GM21367 (cell line): ENCODE measurements at regions not wholly inside any gene's neighbourhood (a gene's known extent, or its start where the extent isn't known, plus 50 kb on each side); places are given as distances from the start of the nearest gene placed in this dataset.

Experiments used
- ATAC-seq: cut with Tn5 transposase; IDR thresholded peaks from one replicate; pipeline ENCODE4 v1.9.1; 2021; ENCODE audit not compliant: unreplicated experiment

DNA sequence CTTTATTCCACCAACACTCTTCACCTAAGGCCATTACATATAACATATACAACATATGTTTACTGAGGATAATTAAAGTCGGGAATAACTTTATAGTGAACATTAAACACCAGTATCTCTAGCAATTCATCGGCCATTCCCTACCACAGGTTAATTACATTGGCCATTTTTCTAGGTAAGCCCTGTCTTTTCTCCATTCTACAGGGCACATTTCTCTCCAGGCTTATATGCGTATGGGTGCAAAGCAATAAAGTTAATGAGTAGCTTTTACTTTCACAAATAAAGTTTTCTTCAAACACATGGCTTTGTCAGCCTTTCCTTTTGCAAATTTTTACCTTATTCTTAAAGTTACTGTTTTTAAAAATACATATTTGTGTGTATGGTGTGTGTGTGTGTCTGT, 111.9 kb upstream of the IQCM start:
- ATAC-seq = no peak

DNA sequence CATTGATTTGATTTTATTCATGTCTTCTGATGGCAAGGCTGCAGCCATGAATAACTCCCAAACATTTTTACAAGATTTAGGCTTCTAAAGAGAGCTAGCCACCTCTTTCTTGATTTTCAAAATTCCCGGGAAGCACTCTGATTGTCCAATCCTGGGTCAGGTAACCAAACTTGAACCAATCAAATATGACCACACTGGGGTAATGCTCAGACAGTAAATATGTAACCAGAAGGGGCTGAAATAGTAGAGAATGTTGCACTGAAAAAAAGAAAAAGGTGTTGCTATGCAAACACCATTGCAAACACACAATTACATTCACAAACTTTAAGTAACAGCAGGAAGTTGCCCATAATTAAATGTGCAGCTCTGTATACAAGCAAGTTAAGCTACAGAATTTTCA, 112.9 kb upstream of the IQCM start:
- no peak for ATAC-seq

DNA sequence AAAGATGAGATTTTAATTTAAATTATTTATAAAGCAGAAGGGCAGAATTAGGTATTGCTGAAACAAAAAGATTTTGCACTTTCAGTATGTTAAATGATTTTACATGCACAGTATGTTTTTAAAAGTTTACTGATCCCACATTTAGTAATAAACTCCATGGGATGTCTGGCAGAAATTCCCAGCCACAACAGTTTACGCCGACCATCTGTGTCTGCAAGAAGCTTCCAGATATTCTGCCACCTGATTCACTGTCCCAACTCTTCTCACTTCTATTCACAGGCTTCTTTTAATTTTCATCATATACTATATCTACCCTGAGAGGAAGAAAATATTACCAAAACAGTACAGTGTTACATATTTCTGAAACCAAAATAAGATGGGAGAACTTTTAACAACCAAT, 115.8 kb upstream of the IQCM start:
- ATAC-seq = no peak

DNA sequence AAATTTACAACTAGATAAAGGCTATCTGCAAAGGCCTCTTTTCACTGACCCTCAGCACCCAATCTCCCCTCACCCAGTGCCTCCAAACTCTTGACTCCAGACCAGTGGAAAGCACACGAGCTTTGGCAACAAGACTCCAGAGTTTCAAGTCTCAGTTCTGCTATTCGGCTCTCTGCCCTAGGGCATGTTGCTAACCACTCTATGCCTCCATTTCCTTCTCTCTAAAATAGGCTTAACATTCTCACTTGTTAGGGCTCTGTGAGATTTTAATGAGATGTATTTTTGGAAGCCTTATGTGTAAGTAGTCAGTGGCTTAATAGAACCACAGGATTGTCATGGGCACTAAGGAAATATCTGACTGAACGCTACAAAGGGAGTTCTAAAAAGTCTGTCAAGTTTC, 116.5 kb upstream of the IQCM start:
- no peak for ATAC-seq

DNA sequence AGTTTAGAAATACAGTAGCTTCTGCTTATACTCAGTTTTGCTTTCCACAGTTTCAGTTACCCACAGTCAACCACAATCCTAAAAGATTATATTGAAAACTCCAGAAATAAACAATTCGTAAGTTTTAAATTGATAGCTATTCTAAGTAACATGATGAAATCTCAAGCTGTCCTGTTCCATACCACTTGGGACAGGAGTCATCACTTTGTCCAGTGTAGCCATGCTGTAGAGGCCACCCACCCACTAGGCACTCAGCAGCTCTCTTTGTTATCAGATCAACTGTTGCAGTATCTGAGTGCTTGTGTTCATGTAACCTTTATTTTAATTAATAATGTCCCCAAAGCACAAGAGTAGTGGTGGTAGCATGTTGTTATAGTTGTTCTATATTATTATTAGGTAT, 117.5 kb upstream of the IQCM start:
- ATAC-seq = no peak

DNA sequence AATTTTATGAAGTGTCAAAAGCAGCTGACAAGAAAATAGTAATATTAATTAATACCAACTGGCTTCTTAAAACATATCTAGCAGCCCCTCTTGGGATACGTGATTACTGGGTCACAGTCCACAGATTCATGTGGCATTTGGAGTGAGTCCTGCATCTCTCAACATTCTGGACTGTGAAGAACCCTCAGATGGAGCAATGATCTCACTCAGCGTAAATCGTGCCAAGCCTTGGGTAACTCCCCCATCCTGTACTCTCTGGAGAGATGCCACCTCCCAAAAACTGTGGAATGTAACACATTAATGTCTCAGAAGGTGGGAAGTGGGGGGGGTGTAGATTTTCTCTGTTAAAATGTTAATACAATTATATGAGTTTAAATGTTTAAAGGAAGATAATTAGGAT, 118.2 kb upstream of the IQCM start:
- ATAC-seq = no peak

DNA sequence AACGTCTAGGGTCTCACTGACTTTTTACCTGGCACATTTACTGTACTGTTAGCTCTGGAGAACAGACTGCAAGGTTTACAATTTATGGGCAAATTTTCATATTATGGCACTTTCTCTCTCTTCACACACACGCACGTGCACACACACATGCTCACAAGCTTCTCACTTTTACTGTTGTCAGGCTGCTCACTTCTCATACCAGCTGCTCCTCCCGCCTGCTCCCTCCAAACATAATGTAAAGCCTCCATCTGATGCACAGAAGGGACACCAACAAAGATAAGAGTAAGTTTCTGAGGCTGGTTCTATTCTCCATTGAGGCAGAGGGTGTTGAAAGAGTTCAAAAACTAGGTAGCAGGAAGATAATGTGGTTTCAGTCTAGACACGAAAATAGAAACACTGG, 128.9 kb upstream of the DCLK2 start:
- no peak for ATAC-seq

DNA sequence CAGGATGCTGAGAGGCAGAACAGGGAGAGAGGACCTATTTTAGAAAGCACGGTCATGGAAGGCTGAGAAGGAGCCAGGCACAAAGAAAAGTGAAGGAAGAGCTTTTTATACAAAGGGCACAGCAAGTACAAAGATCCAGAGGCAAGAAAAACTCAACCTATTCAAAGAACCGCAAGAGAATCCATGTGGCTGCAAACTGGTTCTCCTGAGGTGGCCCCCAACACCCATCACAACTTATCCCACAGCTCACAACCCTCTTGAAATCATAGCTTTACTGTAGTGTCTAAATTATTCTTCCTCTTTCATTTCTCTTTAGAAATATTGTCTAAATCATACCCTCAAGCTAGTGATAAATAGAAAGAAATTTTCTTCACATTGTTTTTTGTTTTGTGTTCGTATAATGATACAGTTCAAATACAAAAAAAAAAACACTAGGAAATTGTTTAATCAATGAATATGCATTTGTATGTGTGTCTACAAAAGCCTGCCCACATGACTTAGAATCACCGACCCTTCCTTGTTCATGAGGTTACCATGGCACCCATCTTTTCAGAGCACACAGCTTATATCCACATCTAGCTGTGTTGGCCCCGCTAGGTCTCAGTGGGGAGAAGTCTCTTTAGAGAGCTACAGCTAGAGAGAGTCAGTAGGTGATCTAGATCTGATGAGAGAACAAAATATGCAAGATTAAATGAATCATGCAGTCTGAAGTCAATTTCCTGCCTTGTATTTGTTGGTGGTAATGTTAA, 126.9 kb upstream of the DCLK2 start:
- ATAC-seq = no peak

DNA sequence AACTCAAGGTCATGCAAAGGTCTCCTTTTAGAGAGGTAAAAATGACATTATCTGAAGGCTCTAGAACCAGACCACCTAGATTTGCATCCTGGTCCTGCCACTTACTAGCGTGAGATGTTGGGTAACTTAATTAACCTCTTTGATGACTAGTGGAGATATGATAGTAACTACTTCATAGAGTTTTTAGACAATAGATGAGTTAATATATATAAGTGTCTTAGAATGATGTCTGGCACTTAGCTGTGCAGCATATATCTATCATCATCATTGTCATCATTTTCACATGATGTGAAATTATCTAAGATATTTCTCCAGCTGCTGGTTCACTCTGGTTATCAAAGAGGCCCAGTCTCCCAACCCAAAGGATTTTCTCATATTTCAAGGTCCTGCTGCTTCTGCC, 126.1 kb upstream of the DCLK2 start:
- ATAC-seq = no peak

DNA sequence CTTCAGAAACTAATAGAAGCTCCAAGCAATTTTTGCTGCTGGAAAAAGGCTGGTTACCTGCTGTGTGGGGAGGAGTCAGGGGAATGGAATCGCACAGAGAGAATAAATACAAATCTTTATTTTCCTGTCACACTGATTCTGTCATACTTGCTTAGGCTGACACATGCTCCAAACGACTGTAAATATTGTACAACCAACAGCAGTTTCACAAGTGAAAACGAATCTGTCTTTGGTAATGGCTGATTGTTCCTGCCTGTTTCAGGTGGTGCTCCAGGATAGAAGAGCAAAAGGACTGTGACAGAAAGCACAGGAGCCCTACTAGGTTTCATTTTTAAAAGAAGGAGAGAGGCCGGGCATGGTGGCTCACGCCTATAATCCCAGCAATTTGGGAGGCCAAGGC, 125.5 kb upstream of the DCLK2 start:
- ATAC-seq = no peak

DNA sequence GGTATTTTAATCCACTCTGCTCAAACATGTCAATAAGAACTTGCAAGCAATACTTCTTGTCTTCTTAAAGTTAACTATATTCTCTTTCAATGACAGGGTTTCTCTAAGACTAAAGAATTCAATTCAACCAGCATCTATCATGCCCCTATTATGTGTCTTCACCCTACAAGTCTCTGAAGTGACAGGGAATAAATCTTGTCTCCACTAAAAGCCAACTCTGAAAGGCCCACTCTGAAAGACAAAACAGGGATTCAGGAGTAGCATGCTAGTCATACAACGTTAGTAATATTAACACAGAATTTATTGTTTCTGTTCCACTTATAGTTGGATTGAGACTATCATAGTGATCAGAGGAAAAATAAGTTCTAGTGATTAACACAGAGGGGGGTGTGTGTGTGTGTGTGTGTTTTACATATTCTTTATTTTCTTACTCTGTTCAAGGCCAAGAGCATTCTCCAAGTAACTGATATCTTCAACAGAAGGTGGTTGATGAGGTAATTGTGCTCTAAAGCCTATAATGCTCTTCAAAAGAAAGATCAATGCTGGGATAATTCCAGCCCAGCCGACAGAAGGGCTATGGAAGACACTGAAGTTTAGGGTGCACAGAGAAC, 122.4 kb upstream of the DCLK2 start:
- no peak for ATAC-seq

DNA sequence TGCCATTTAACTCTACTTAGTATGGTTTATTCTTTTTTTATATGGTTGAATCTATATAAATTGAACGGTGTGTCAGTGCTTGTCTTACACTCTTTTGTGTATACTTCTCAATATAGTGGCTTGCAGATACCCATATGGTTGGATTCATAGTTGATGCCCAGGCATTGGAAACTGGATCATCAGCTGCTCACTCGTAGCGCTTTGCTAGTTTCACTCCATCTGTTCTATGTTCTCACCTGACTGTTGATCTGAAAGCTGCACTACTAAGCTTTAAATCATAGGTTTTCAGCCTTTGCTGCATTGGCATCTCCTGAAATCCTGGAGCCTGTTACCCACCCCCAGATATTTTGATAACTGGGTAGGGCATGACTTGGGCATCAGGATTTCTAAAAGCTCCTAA, 121.6 kb upstream of the DCLK2 start:
- ATAC-seq = no peak

DNA sequence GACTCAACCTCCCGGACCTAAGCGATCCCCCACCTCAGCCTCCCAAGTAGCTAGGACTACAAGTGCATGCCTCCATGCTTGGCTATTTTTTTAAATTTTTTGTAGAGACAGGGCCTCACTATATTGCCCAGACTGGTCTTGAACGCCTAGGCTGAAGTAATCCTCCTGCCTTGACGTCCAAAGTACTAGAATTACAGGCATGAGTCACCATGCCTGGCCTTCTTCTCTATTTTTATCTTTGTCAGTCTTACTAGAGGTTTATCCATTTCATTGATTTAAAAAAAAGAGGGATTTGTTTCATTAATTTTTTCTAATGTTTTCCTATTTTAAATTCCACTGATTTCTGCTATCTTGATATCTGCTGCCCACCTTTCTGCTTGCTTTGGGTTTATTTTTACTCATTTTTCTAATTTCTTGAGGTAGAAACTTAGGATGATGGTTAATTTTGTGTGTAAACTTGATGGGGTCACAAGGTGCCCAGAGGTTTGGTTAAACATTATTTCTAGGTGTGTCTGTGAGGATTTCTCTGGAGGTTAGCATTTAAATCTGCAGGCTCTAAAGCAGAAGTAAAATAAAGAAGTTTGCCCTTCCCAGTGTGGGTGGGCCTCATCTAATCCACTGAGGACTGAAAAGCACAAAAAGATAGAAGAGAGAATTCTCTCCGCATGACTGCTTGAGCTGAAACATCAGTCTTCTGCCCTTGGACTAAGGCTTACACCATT, 116.2 kb upstream of the DCLK2 start:
- no peak for ATAC-seq

DNA sequence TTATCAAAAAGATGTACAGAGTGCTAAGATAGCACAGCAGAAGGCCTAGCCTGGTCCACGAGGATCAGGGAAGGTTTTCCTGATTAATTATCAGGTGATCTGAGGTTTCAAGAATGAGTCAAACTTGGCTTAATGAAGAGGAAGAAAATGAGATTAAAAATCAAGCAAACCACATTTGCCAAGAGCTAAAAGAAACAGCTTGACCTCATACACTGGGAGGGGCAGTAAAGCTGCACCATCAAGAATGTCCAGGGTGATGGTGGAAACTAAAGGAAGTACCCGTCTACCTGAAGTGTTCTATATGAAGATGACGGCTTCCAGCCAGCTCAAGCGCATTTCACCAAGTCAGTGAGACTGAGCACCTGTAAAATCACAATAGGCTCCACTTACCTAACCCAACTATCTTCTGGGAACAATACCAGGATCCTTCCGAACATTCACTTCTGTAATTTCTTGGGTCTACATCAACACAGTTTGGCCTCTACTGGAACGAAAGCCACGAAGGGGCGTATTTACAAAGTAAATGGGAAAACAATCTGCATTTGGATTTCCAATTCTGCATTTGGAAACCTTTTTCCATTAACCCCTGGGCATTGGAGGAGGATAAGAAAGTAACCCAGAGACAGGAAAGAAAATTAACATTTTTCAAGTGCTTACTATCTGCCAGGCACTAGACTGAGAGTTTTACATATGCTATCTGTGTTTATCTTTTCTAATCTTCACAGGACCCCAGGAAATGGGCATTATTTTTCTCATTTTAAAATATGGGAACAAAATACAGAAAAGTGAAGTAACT, 114.0 kb upstream of the DCLK2 start:
- no peak for ATAC-seq

DNA sequence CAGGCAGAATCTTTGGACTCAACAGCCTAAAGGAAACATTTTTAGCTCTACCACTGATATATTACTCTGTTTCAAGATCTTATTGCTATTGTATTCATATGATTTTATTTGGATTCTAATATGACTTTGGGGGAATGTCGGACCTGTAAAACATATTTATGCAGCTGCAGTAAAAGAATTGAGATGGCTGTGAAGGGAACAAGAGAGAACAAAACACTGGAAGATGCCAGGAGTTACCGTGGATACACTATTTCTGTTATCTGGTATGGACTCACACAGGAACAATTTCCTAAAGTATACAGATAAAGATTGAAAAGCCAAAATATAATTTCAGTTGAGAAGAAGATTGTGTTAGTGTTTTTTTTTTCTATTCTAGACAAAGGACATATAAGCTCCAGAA, 113.0 kb upstream of the DCLK2 start:
- ATAC-seq = no peak

DNA sequence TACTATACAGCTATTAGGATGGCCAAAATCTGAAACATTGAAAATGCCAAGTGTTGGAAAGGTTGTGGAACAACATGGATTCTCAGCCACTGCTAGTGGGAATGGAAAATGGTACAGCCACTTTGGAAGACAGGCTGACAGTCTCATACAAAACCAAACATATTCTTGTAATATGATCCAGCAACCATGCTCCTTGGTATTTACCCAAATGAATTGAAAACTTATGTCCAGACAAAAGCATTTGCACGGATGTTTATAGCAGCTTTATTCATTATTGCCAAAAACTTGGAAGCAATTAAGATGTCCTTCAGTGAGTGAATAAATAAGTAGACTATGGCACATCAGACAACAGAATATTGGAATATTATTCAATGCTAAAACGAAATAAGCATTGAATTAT, 105.8 kb upstream of the DCLK2 start:
- no peak for ATAC-seq

DNA sequence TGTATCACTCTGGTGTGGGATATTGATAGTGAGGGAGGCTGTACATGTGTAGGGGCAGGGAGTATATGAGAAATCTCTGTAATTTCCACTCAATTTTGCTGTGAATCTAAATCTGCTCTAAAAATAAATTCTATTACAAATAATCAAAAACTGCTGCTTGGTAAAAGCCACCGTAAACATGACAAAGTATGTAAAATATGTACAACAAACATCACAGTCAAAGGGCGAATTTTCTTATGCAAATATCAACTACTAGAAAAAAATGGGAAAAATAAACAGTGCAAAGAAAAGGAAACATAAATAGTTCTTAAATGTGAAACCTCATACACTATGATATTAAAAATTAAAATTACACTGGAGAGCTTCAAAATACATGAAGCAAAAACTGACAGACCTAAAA, 105.1 kb upstream of the DCLK2 start:
- no peak for ATAC-seq

DNA sequence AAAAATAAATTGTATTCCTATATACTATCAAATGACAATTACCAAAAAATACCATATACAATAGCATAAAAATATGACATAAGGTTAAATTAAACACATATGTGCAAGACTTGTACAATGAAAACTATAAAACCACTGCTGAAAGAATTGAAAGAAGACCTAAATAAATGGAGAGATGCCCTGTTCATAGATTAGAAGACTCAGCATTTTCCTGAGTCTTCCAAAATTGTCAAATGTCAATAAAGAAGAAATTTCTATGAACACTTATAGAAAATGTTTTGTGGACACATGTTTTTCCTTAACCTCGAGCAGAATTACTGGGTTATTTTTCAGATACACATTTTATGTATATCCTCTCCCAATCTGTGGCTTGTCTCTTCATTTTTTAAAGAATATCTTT, 103.1 kb upstream of the DCLK2 start:
- no peak for ATAC-seq

DNA sequence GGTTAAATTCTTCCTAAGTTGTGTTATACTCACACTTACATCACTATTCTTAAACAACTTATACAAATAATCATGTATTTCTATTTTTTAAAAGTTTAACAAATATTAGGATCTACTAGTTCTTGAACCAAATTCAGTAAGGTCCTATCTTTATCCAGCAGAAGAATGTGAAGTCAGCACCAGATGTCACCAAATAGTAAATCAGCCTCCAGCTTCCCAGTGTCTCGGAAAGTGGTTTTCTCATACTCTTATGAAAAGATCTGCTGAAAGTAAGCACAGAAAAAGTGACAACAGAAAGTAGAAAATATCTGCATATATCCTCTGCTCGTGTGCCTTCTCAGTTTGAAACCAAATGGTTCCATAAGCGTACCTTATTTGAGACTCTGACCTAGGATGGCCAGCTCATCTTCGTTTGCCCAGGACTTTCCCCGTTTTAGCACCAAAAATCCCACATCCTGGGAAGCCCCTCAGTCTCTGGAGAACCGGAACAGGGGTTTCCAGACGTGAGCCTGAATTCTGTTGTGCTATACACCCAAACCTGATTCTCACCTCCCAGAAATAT, 98.0 kb upstream of the DCLK2 start:
- no peak for ATAC-seq

DNA sequence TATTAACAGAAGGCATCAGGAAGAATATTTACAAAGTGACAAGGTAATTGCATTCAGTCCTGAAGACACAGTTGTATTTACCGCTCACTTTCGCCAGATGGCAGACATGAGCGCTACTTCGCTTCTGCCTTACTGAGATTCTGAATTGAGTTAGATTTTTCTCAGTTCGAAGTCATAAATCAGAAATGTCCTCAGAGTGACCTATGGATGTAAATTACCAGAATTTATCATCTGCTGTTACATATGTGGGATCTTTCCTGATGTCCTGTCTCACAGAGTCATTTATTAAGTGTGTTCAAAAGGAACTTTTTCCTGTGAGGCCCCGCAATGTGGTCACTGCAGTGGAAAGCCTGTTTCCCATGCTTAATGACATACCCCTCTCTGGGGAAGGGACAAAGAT, 97.3 kb upstream of the DCLK2 start:
- no peak for ATAC-seq

DNA sequence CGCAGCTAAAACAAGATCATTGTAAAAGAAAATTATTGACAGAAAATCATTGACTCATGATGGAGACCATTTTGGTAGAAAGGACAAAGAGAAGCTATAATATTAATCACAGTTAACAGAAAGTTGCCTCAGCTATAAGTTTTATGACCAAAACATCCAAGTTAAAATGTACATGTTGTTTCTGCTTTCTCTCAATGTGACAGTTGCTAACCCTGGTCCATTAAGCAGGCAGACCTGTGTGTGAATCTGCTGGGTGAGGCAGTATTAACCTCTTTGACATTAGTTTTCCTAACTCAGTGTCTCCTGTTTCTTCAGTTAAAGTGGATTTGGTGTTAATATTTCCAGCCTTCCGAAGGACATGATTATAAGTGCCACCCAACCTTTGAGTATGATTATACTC, 94.8 kb upstream of the DCLK2 start:
- ATAC-seq = no peak
